ENCODE measurements at regions not wholly inside any gene's neighbourhood (a gene's known extent, or its start where the extent isn't known, plus 50 kb on each side); places are given as distances from the start of the nearest gene placed in this dataset.
A peak's percentile ranks its signal among the peaks of the same experiment; 100 is the strongest.

DNA sequence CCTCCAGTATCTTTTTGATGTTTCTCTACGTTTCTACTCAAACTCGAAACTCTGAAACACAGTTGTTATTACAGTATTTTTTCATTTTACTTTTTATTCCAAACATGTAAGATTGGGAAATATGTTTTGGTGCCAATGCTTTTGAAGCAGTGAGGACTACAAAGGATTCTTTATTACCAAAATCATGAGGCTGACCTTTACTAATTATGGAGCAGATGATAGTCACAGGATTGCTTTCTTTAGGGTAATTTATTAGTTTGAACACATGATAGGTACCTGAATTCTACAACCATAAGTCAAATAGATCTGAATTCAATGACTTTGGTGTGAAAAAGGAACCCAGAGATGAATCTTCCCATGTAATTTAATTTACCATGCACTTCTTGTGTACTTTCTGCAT is 2015.1 kb upstream of the C9orf72 start:
- H3K4me2 ChIP-seq (ENCODE audit: low read depth, low read length), result no peak overlapping the region
- no peak overlapping the region for H2AFZ ChIP-seq (ENCODE audit: low read length)
- H3K27ac ChIP-seq (ENCODE audit: low read length), result no peak overlapping the region
- no peaks in the 10 kb centered on the region for H3K27me3 ChIP-seq (replicated peaks; ENCODE audit: insufficient read depth, low read length)
- no peaks in the 10 kb centered on the region for H3K79me2 ChIP-seq (ENCODE audit: low read length)
- no peak for DNase-seq
- H3K9me3 ChIP-seq (replicated peaks; ENCODE audit: insufficient read depth, low read length), result no peaks in the 10 kb centered on the region
- TF ChIP-seq EZH2phosphoT487 (IDR thresholded peaks at IDR 0.05; ENCODE audit: low read length) (no peak), EZH2 (optimal IDR thresholded peaks at IDR 0.05; ENCODE audit: low read depth, low read length) (no peak)
- TF ChIP-seq, protein P1, sequence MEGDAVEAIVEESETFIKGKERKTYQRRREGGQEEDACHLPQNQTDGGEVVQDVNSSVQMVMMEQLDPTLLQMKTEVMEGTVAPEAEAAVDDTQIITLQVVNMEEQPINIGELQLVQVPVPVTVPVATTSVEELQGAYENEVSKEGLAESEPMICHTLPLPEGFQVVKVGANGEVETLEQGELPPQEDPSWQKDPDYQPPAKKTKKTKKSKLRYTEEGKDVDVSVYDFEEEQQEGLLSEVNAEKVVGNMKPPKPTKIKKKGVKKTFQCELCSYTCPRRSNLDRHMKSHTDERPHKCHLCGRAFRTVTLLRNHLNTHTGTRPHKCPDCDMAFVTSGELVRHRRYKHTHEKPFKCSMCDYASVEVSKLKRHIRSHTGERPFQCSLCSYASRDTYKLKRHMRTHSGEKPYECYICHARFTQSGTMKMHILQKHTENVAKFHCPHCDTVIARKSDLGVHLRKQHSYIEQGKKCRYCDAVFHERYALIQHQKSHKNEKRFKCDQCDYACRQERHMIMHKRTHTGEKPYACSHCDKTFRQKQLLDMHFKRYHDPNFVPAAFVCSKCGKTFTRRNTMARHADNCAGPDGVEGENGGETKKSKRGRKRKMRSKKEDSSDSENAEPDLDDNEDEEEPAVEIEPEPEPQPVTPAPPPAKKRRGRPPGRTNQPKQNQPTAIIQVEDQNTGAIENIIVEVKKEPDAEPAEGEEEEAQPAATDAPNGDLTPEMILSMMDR (IDR thresholded peaks at IDR 0.05; ENCODE audit: low read length), result no peak
- no peaks in the 10 kb centered on the region for H3K9me2 ChIP-seq (replicated peaks; ENCODE audit: insufficient read depth, low read length)
- H3F3A ChIP-seq (ENCODE audit: insufficient read depth, low read length), result no peaks in the 10 kb centered on the region
- no peaks in the 10 kb centered on the region for H3K36me3 ChIP-seq (replicated peaks; ENCODE audit: insufficient read depth, low read length)
- H4K20me1 ChIP-seq (ENCODE audit: insufficient read depth, low read length), result no peaks in the 10 kb centered on the region
- no peaks in the 10 kb centered on the region for H3K4me1 ChIP-seq (ENCODE audit: low read length)
- H3K9ac ChIP-seq (ENCODE audit: low read length), result no peak overlapping the region
- H3K4me3 ChIP-seq (ENCODE audit: low read length), result no peak overlapping the region

DNA sequence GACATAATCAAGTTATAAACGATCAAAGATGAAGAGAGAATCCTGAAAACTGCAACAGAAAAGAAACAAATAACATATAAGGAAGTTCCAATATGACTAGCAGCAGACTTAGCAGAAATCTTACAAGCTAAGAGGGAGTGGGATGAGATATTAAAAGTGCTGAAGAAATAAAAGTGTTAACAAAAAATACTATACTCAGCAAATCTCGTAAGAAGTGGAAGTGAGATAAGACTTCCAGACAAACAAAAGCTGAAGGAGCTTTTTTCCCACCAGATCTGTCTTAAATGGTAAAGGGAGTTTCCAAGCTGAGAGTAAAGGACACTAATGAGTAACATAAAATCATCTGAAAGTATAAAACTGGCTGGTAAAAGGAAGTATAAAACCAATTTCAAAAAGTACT is 2036.0 kb upstream of the C9orf72 start:
- H3K4me2 ChIP-seq (ENCODE audit: low read depth, low read length), result no peak overlapping the region

DNA sequence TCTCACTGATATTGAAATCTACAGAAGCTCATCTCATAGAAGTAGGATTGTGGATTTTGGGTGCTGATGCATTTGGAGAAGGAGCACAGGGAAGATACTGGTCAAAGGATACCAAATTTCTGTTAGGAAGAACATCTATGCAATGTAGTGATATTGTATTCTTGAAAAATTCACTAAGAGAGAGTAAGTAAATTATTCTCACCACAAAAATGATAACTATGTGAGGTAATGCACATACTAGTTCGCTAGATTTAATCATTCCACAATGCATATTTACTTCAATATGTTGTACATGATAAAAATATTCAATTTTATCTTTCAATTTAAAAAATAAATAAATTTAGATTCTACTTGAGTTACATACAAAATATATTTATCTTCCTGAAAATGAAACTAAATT is 2040.5 kb upstream of the C9orf72 start:
- Histone ChIP-seq H3K27ac (ENCODE audit: low read length) (no peak overlapping the region), H3K4me2 (ENCODE audit: low read depth, low read length) (no peak overlapping the region), H3K9ac (ENCODE audit: low read length) (no peak overlapping the region), H3K9me2 (replicated peaks; ENCODE audit: insufficient read depth, low read length) (no peaks in the 10 kb centered on the region), H3K9me3 (replicated peaks; ENCODE audit: insufficient read depth, low read length) (no peaks in the 10 kb centered on the region), H3K4me3 (ENCODE audit: low read length) (no peak overlapping the region), H3K36me3 (replicated peaks; ENCODE audit: insufficient read depth, low read length) (no peaks in the 10 kb centered on the region), H3K4me1 (ENCODE audit: low read length) (no peaks in the 10 kb centered on the region), H3K79me2 (ENCODE audit: low read length) (no peaks in the 10 kb centered on the region), H3K27me3 (replicated peaks; ENCODE audit: insufficient read depth, low read length) (no peaks in the 10 kb centered on the region), H2AFZ (ENCODE audit: low read length) (no peak overlapping the region), H3F3A (ENCODE audit: insufficient read depth, low read length) (no peaks in the 10 kb centered on the region), H4K20me1 (ENCODE audit: insufficient read depth, low read length) (no peaks in the 10 kb centered on the region)
- DNase-seq, result peak; percentile 3
- TF ChIP-seq, protein P1 (IDR thresholded peaks at IDR 0.05; ENCODE audit: low read length), result no peak
- TF ChIP-seq EZH2 (optimal IDR thresholded peaks at IDR 0.05; ENCODE audit: low read depth, low read length) (no peak), EZH2phosphoT487 (IDR thresholded peaks at IDR 0.05; ENCODE audit: low read length) (no peak)

More for the DNA sequence above, 2036.0 kb upstream of the C9orf72 start:
- Histone ChIP-seq H2AFZ (ENCODE audit: low read length) (no peak overlapping the region), H4K20me1 (ENCODE audit: insufficient read depth, low read length) (no peaks in the 10 kb centered on the region), H3K9ac (ENCODE audit: low read length) (no peak overlapping the region), H3K4me1 (ENCODE audit: low read length) (no peaks in the 10 kb centered on the region), H3F3A (ENCODE audit: insufficient read depth, low read length) (no peaks in the 10 kb centered on the region), H3K4me3 (ENCODE audit: low read length) (no peak overlapping the region), H3K27me3 (replicated peaks; ENCODE audit: insufficient read depth, low read length) (no peaks in the 10 kb centered on the region), H3K79me2 (ENCODE audit: low read length) (no peaks in the 10 kb centered on the region), H3K9me2 (replicated peaks; ENCODE audit: insufficient read depth, low read length) (no peaks in the 10 kb centered on the region), H3K36me3 (replicated peaks; ENCODE audit: insufficient read depth, low read length) (no peaks in the 10 kb centered on the region), H3K27ac (ENCODE audit: low read length) (no peak overlapping the region), H3K9me3 (replicated peaks; ENCODE audit: insufficient read depth, low read length) (no peaks in the 10 kb centered on the region)
- TF ChIP-seq EZH2phosphoT487 (IDR thresholded peaks at IDR 0.05; ENCODE audit: low read length) (no peak), EZH2 (optimal IDR thresholded peaks at IDR 0.05; ENCODE audit: low read depth, low read length) (no peak)
- TF ChIP-seq, protein P1 (IDR thresholded peaks at IDR 0.05; ENCODE audit: low read length), result no peak
- peak; percentile 5 for DNase-seq
